ENCODE measurements at regions not wholly inside any gene's neighbourhood (a gene's known extent, or its start where the extent isn't known, plus 50 kb on each side); places are given as distances from the start of the nearest gene placed in this dataset.

- no peak for DNase-seq
Observed at GRCh38 chr7:155360495-155361345, 63.0 kb downstream of the INSIG1 start.

GRCh38 chr7:155361346-155361680 lies 63.6 kb downstream of the INSIG1 start:
- no peak for DNase-seq

GRCh38 chr7:155361947-155362346 lies 64.3 kb downstream of the INSIG1 start:
- no peak for DNase-seq

- no peak for DNase-seq
Observed at GRCh38 chr7:155362380-155363145, 64.9 kb downstream of the INSIG1 start.

DNA sequence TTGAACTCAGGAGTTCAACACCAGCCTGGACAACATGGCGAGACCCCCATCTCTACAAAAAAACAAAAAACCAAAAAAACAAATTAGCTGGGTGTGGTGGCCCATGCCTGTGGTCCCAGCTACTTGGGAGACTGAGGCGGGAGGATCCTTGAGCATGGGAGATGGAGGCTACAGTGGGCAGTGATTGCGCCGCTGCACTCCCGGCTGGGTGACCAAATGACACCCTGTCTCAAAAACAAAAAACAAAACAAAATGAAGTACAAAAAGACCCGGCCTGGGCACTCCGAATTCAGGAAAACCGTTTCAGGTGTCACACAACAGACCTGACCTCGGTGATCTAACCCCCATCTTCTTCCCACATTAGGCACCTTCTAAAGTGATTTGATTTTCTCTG lies 65.5 kb downstream of the INSIG1 start:
- DNase-seq, result no peak

DNA sequence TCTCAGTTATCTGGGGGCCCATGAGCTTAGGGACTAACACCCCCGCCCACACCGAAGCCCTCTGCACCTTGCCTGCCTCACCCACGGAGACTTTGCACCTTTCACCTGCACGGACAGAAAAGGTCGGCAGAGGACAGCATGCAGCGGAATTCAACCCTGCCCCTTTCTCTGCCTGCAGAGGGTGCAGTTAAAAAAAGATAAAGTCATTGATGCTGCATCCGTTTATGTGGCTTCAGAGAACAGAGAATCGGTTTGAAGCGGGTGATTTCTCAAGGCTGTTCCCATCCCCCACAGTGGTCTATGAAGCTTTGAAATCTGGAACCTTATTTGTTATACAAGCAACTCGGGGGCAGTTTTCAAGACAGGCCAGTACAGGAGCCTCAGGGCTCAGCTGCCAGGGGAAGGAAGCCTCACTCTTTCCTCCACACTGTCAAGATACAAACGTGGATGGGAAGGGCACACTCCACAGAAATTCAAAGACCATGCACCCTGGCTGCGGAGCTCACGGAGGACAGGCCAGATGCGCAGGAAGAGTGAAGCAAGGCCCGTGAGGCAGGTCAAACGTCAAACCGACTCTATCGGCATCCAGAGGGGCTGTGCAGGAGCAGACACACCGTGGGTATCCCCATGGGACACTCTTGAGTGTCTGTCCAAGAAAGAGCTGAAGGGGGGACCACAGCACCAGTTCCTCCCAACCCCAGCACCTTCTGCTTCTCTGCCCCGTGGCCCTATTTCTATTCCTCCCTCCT lies 66.3 kb downstream of the INSIG1 start:
- no peak for DNase-seq

- DNase-seq, result no peak
Observed at GRCh38 chr7:155365146-155365874, 67.6 kb downstream of the INSIG1 start.

DNA sequence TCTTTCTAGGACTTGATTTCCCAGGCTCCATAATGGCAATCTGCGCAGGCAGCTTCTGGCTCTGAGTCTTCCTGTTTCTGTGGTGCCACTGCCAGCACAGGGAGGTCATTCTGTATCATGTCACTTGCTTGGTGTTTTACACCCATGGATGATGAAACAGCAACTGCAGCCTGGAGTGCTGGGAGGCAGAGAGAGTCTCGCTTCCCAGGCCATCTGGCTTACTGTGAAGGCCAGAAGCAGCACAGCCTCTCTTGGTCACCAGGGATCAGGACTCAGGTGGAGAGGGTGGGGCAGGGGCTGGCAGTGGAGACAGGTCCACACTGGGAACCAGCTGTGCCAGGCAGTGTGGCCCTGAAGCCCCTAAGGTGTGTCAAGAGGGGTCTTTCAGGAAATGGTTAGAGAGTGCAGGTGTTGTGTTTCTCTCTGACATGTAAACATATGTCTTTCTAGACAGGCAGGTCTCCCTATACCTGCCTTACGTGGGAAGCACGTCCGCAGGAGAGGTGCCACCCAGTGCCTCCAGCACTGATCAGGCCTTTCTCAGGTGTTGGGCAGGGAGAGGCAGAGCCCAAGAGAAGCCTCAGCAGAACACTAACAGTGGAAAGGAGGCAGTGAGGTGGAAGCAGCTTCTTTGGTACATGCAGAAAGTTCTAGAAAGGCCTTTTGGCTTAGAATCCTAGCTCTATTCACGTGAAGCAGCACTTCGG lies 71.4 kb downstream of the INSIG1 start:
- DNase-seq, result no peak

- DNase-seq, result no peak
Observed at GRCh38 chr7:155369766-155370165, 72.1 kb downstream of the INSIG1 start.

DNA sequence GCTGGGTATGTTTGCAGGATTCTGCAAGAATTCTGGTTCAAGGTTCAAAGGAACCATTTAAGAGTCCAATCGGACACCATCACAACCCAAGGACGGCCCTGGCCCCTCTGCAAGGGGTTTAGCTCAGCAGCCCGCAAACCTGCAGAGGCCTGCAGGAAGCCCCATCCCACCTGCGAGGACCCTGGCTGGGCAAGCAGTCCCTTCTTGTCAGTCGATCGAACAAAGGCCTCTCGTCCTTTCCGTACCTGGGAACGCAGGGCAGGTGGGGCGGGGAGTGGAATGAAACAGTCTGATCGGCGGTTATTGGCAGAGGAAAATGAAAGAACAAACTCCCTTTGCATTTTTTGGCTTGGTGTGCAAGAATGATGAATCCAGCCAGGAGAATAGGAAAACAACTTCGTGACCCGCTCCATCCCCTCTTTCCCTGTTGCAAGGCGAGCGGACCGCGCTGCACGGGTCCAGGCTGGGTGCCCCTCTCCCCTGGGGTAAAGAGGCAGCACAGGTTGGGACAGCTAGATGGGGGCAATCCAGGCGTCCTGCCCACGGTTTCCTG lies 73.7 kb downstream of the INSIG1 start:
- no peak for DNase-seq

DNA sequence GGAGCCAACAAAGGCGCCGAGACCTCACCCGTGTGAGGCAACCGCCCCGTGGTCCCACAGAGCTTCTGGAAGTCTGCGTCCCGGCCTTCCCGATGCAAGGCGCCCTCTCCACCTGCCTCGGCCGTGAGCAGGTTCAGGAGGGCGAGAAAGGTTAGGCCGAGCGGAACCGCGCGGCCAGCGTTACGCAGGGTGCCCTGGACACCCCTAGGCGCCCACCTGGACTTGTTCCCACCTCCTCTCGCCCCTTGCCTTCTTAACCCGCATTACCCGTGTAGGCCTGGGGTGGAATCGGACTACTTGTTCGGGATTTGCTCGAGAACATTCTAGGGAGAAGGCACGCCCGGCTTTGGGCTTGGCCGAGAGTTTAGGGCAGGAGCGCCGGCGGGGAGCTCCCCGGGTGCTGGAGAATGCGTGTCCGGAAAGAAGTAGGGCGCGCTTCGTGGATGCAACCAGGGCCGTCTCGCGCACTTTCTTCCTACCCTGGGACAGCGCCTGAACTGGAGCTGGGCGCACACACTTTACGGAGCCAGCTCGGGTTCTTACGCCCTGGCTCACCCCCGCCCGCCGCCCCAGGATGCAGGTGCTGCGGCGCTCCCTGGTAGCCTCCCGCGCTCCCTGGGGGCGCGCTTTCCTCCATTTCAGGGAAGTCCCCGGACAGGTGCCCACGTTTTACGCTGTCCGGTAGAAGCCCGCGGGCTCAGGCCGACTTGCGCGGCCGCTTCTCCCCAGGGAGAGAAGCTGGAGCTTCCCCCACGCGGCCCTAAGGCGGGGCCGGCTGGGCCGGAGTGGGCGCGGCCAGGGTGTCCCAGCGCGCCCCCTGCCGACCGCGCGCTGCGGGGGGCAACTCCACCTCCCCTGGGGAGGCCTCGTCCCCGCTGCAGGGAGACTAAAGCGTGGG lies 74.5 kb downstream of the INSIG1 start:
- no peak for DNase-seq

DNA sequence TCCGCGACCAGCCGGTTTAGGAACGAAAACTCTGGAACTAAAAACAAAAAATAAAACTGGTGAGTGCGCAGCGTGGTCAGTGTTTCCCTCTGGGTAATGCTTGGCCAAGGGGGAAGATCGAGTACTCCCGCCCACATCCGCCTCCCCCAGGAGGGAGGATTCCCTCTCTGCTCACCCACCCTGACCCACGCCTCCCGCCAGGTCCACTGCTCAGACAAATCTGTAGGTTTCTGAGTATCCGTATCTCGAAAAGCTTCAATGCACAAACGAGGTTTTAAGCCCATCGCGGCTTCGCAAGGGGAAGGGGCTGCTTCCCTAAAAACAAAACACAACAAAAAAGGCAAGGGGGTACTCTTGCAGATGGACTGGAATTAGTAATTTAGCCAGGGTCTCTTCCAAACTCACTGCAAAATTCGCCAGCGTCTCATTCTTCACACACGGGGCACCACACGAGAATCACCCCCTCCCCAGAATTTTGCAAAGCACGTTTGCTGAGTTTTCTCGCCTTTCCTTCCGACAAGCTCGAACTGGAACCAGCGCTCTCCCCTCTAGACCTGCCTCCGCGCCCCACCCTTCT lies 75.2 kb downstream of the INSIG1 start:
- no peak for DNase-seq

- DNase-seq, result no peak
Observed at GRCh38 chr7:155373359-155374273, 75.9 kb downstream of the INSIG1 start.

DNA sequence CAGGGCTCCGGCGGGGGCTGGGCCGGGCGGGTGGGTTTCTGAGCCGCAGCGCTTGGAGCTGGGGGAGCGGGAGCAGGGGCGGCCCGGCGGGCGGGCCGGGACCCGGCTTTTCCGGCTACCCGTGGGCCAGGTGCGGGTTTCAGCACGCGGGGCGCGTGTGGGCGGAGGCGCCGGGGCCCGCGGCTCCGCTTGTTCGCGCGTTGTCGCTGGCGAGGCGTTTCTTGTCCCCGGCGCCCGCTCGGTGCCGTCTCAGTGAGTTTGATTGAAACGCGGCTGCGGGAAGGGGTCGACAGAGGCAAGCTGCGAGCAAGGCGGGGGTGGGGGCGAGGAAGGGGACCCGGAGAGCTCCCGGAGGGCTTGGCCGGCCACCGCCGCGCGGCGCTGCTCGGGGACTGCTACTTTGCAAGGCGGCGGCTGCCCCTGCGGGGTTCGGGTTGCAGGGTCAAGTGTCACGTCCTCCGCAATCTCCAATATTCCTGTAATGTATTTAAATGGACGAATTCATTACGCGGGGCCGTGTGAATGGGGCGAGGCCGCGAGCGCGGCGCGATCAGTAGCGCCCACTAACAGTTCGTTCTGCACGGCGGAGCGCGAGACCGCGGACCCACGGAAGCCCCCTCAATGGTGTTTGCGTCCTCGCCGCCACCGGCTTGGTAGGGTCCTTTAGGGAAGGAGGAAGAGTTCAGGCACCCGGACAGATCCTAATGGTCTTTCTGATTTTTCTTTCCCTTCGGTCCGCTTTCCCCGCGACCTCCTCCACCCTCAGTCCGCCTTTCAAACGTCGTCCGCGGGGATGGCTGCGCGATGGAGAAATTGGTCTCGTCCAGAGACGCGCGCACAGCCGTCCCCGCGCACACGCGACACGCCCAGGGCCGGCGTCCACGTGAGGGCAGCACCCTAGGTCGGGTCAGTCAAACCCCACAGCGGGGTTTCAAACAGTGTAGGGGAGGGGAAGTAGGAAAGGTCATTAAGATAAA lies 76.9 kb downstream of the INSIG1 start:
- DNase-seq, result no peak

DNA sequence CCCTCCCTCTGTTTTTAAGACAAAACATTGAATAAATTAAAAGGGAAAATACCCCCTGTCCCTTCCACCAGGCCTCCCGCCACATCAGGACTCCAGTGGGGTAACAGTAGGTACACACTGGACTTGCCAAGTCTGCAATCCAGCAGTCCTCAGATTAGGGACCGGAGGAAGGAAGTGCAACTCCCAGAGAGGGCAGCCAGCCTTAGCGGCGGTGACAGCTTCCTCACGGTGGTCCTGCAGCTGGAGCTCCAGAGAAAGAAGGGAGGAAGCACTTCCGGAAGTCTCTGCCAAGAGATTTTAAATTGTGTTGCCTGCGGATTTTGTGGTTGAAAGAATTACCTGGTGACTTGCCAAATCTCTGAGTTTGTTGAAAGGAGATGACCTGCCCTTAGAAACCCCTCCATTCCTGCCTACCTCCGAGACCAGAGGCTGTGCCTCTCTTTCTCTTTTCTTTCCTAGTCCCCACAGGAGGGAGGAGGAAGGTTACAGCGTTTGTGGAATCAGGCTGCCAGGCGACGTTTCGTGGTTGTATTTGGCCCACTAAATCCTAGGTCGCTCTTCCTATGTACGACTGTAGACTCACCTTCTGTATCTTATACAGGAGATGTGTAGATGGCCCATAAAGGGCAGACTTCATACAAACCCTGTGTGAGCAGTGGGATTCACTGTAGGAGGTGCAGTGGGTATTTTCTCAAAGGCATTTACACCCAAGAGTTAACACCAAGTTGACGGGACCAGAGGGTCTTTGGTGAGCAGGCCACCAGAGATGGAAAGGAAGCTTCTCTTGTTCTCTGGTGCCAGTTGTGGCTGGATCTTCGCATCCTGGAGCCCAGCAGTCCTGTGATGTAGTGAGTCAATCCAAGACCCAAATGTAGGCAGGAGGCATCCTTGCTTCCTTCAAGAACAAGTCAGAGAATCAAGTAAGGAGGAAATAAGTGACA lies 77.9 kb downstream of the INSIG1 start:
- DNase-seq, result no peak

- no peak for DNase-seq
Observed at GRCh38 chr7:155377071-155377837, 79.6 kb downstream of the INSIG1 start.
